Ascending aorta (tissue), 2 donors: ENCODE measurements at regions not wholly inside any gene's neighbourhood (a gene's known extent, or its start where the extent isn't known, plus 50 kb on each side); places are given as distances from the start of the nearest gene placed in this dataset.

Source experiments
- DNase-seq, 2 donors: peaks; one replicate each; pipeline ENCODE4 v3.0.0-alpha.2; 2019; ENCODE audit warnings: low spot score in 2 of 2
- H3K27ac ChIP-seq, 2 donors: fragments of 200-600 bp; sonication (generic); one replicate each; pipeline ENCODE4 v1.5.1; 2016 to 2017; ENCODE audit warnings: mild to moderate bottlenecking in 1 of 2
- H3K27me3 ChIP-seq: fragments of 200-600 bp; sonication (generic); one replicate; pipeline ENCODE4 v1.5.1; 2017
- H3K36me3 ChIP-seq, 2 donors: fragments of 200-600 bp; sonication (generic); one replicate each; pipeline ENCODE4 v1.5.1; 2016
- H3K4me1 ChIP-seq, 2 donors: fragments of 200-600 bp; sonication (generic); one replicate each; pipeline ENCODE4 v1.5.1; 2016 to 2017; ENCODE audit warnings: mild to moderate bottlenecking in 1 of 2
- H3K4me3 ChIP-seq, 2 donors: fragments of 200-600 bp; sonication (generic); one replicate each; pipeline ENCODE4 v1.5.1; 2016 to 2017; ENCODE audit warnings: mild to moderate bottlenecking in 1 of 2
- H3K9me3 ChIP-seq, 2 donors: fragments of 200-600 bp; sonication (generic); one replicate each; pipeline ENCODE4 v1.5.1; 2016
- CTCF ChIP-seq, 3 experiments: fragments of 200-600 bp in 2 of 3; fragments of 450-650 bp in 1 of 3; sonication (generic) in 2 of 3; IDR thresholded peaks; one replicate each; pipeline ENCODE4 v1.5.1; 2016 to 2019; ENCODE audit warnings: antibody characterized with exemption in 3 of 3, mild to moderate bottlenecking in 1 of 3, moderate library complexity in 1 of 3
- intact Hi-C: fragments of 100-400 bp; cut with DNase I; formaldehyde crosslinking; loops from one replicate; pipeline ENCODE4 v1.15.1; 2023

DNA sequence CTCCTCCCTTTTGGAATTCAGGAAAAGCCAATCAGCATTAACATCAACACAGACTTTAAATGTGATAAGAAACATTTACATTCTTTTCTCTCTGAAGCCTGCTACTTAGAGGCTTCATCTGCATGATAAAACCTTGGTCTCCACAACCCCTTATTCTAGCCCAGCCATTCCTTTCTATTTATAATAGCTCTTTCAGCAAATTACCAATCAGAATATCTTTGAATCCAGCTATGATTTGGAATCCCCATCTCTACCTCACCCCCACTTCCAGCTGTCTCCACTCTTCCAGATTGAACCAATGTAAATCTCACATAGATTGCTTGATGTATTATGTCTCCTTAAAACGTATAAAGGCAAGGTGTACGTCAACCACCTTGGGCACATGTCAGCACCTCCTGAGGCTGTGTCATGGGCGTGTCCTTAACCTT lies 139.7 kb downstream of the TUSC7 start:
- intact Hi-C loops: no loop called here
- no peak for DNase-seq
- Histone ChIP-seq H3K4me3 (no peak overlapping the region), H3K27ac (no peak overlapping the region), H3K9me3 (no peaks in the 10 kb centered on the region), H3K27me3 (no peaks in the 10 kb centered on the region), H3K4me1 (no peaks in the 10 kb centered on the region), H3K36me3 (no peaks in the 10 kb centered on the region)
- no peak for TF ChIP-seq CTCF (IDR thresholded peaks at IDR 0.05)

DNA sequence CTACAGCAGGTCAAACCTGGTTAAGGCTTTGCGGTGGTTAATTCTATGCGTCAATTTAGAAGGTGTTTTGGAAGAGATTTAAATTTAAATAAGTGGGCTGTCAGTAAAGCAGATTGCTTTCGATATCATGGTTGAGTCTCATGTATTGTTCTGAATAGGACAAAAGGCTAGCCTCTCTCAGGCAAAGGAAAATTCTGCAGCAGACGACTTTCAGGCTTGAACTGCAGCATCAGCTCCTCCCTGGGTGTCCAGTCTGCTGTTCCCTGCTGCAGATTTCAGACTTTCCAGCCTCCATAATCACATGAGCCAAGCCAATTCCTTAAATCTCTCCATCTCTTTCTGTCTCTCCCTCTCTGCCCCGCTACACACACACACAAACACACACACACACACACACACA lies 143.2 kb downstream of the TUSC7 start:
- Histone ChIP-seq H3K4me3 (no peak overlapping the region), H3K4me1 (no peaks in the 10 kb centered on the region), H3K9me3 (no peaks in the 10 kb centered on the region), H3K27me3 (no peaks in the 10 kb centered on the region), H3K36me3 (no peaks in the 10 kb centered on the region), H3K27ac (no peak overlapping the region)
- DNase-seq: no peak
- TF ChIP-seq CTCF (IDR thresholded peaks at IDR 0.05): no peak
- intact Hi-C loops: no loop called here

GRCh38 chr3:116863270-116863770 lies 153.7 kb downstream of the TUSC7 start:
- Histone ChIP-seq H3K36me3 (no peaks in the 10 kb centered on the region), H3K9me3 (no peaks in the 10 kb centered on the region), H3K27me3 (no peaks in the 10 kb centered on the region), H3K27ac (no peak overlapping the region), H3K4me1 (no peaks in the 10 kb centered on the region), H3K4me3 (no peak overlapping the region)
- no peak for TF ChIP-seq CTCF (IDR thresholded peaks at IDR 0.05)
- intact Hi-C loops: loop anchor here (5.0 to 10.0 kb wide), 4 partner anchors 159 to 854 kb away; no protein-coding TSS in a partner anchor
- no peak for DNase-seq

DNA sequence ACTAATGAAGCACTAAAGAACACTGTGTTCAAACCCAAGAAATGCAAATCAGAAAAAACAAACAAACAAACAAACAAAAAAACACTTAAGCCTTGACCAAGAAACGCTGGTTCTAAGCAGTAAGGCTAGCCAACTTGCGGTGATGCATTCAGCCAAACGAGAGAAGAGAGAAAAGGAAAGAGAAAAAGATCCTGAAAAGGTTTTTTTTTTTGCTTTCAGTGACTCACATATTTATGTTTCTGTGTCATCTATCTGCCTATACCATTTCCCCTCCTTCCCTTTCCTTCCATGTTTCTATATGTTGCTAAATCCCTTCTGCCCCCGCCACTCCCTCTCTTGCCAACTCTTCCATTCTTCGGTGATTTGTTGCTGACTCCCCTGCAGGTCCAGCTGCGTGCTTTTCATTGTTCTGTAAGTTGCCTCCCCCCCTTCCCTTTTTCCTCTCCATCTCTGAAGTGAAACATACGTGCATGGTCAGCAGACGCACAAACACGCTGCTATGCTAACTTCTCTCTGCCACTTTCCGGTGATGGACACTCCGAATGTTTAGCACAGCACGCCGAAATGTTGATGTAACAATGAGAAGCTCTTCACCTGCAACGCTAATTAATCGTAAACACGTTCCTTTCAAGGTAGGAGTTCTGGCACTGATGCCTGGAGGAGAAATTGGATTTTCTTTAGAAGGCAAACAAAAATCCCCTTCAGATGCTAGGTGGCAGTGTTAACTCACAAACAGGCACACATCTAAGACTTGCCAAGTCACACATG lies 154.4 kb downstream of the TUSC7 start:
- H3K36me3 ChIP-seq: no peaks in the 10 kb centered on the region
- H3K27ac ChIP-seq: no peak overlapping the region
- DNase-seq: no peak
- TF ChIP-seq CTCF (IDR thresholded peaks at IDR 0.05): peak; percentile 28 to 69 (median 57)
- intact Hi-C loops: loop anchor here (5.0 to 10.0 kb wide), 4 partner anchors 158 to 853 kb away; no protein-coding TSS in a partner anchor
- no peaks in the 10 kb centered on the region for H3K9me3 ChIP-seq
- H3K4me1 ChIP-seq: no peaks in the 10 kb centered on the region
- peak overlapping the region; percentile 57 to 60 for H3K4me3 ChIP-seq
- no peaks in the 10 kb centered on the region for H3K27me3 ChIP-seq

DNA sequence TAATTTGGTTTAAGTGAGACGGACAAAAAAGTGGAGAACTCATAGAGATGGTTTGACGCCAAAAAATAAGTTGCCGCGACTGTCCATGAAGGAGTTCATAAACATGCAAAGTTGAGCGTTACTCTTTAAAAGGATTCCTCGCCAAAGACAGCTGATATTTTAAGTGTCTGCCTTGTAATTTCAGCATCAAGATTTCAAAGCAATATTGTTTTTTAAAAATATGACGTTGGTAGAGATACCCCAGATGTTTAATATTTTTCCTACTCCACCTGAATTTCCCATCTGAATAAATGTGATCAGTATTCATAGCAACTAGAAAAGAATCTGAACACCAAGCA lies 155.0 kb downstream of the TUSC7 start:
- no peaks in the 10 kb centered on the region for H3K27me3 ChIP-seq
- TF ChIP-seq CTCF (IDR thresholded peaks at IDR 0.05): no peak
- H3K36me3 ChIP-seq: no peaks in the 10 kb centered on the region
- intact Hi-C loops: loop anchor here (5.0 to 10.0 kb wide), 4 partner anchors 158 to 853 kb away; no protein-coding TSS in a partner anchor
- H3K4me3 ChIP-seq: peak overlapping the region in 1 of 2 donors; percentile 60
- no peaks in the 10 kb centered on the region for H3K9me3 ChIP-seq
- no peak for DNase-seq
- no peak overlapping the region for H3K27ac ChIP-seq
- no peaks in the 10 kb centered on the region for H3K4me1 ChIP-seq
